VCaP (cell line): ENCODE measurements at regions not wholly inside any gene's neighbourhood (a gene's known extent, or its start where the extent isn't known, plus 50 kb on each side); places are given as distances from the start of the nearest gene placed in this dataset.
"Not testable (repeated sequence)": the region's sequence is repeated elsewhere in the genome, so short reads cannot be mapped to it uniquely, and the experiment has no call there.

Experiments used
- H3K27ac ChIP-seq: fragments of 450-650 bp; 2 replicates; pipeline ENCODE4 v1.5.1; 2017
- TF ChIP-seq, protein P1 (sequence below): fragments of 450-650 bp; conservative IDR thresholded peaks from 2 replicates; pipeline ENCODE4 v1.5.1; 2017; ENCODE audit warnings: mild to moderate bottlenecking, moderate library complexity

DNA sequence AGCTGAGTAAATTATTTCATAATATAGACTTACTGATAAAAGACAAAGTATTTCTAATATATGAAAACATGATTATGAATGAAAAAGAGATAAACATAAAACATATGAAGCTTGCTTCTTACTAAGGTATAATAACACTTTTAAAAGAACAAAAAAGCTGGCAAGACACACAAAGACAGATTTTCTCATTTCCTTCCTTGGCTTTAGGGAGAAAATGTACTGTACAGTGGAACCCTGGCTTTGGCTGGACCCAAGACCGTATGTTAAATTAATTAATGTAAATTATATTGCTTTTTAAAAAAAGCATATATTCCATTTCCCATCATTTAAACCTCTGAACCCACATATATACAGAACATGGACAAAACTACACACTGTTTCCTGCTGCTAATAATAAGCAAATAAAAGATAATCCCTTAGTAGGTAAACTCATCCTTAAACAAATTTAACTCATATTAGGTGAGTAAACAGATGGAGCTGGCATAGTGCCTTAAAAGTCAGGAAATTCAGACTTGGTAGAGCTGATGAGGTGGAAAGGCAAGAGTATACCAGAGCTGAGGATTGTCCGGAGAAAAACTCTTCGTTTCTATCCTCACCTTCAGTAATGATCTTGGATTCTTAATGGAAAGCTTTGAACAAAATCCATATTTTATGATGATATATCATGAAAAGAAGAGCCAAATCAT lies 1016.4 kb upstream of the KCND2 start:
- H3K27ac ChIP-seq = no peak overlapping the region
- TF ChIP-seq, protein P1, sequence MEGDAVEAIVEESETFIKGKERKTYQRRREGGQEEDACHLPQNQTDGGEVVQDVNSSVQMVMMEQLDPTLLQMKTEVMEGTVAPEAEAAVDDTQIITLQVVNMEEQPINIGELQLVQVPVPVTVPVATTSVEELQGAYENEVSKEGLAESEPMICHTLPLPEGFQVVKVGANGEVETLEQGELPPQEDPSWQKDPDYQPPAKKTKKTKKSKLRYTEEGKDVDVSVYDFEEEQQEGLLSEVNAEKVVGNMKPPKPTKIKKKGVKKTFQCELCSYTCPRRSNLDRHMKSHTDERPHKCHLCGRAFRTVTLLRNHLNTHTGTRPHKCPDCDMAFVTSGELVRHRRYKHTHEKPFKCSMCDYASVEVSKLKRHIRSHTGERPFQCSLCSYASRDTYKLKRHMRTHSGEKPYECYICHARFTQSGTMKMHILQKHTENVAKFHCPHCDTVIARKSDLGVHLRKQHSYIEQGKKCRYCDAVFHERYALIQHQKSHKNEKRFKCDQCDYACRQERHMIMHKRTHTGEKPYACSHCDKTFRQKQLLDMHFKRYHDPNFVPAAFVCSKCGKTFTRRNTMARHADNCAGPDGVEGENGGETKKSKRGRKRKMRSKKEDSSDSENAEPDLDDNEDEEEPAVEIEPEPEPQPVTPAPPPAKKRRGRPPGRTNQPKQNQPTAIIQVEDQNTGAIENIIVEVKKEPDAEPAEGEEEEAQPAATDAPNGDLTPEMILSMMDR = no peak

- not testable (repeated sequence) for H3K27ac ChIP-seq
Measured at GRCh38 chr7:119266790-119267189, 1006.2 kb upstream of the KCND2 start.

- TF ChIP-seq, protein P1 = peak; percentile 97
- no peak overlapping the region for H3K27ac ChIP-seq
Measured at GRCh38 chr7:119270045-119270464, 1002.9 kb upstream of the KCND2 start.

GRCh38 chr7:119270644-119271043 lies 1002.3 kb upstream of the KCND2 start:
- TF ChIP-seq, protein P1 = no peak
- H3K27ac ChIP-seq = no peak overlapping the region

GRCh38 chr7:119271147-119271779 lies 1001.7 kb upstream of the KCND2 start:
- TF ChIP-seq, protein P1 = no peak
- H3K27ac ChIP-seq = no peak overlapping the region

- no peak overlapping the region for H3K27ac ChIP-seq
- TF ChIP-seq, protein P1 = no peak
Measured at GRCh38 chr7:119281181-119281846, 991.7 kb upstream of the KCND2 start.

DNA sequence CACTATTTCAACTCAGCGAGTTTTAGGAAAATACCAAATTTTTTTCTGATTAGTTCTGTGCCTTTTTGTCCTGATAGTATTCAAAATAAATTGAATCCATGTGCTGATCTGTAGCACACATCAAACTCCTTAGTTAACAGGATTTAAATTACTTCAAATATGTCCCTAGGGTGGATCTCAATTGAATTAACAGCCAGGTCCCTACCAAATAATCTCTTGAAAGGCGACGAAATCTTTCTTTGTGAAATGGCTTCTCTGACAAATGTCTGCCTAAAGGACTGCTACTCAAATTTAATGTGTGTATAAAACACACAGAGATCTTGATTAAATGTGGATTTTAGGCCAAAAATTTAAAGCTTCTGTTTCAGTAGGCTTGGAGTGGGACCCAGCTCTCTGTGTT lies 989.6 kb upstream of the KCND2 start:
- TF ChIP-seq, protein P1 = no peak
- no peak overlapping the region for H3K27ac ChIP-seq

GRCh38 chr7:119288416-119288815 lies 984.6 kb upstream of the KCND2 start:
- TF ChIP-seq, protein P1 = no peak
- H3K27ac ChIP-seq = no peak overlapping the region

- H3K27ac ChIP-seq = not testable (repeated sequence)
Measured at GRCh38 chr7:119300341-119300740, 972.6 kb upstream of the KCND2 start.
